ENCODE measurements at regions not wholly inside any gene's neighbourhood (a gene's known extent, or its start where the extent isn't known, plus 50 kb on each side); places are given as distances from the start of the nearest gene placed in this dataset.

GRCh38 chr4:1553365-1553764 is 130.7 kb downstream of the FAM53A start:
- no peak overlapping the region for H3K4me3 ChIP-seq (ENCODE audit: insufficient read depth, low read length, poor library complexity, severe bottlenecking)
- no peaks in the 10 kb centered on the region for H3K36me3 ChIP-seq (ENCODE audit: low read length)
- H3K9me2 ChIP-seq (replicated peaks; ENCODE audit: insufficient read depth, low read length), result no peaks in the 10 kb centered on the region
- H3K27me3 ChIP-seq (ENCODE audit: low read length), result no peaks in the 10 kb centered on the region
- no peak for TF ChIP-seq EZH2phosphoT487 (conservative IDR thresholded peaks at IDR 0.05; ENCODE audit: low read length)
- TF ChIP-seq CTCF (IDR thresholded peaks at IDR 0.05; ENCODE audit: insufficient read depth, low read length, poor library complexity, severe bottlenecking), result no peak
- H2AFZ ChIP-seq (ENCODE audit: low read depth, low read length, severe bottlenecking), result no peak overlapping the region
- no peak overlapping the region for H3K4me2 ChIP-seq (ENCODE audit: low read depth, low read length, poor library complexity, severe bottlenecking)
- H3K79me2 ChIP-seq (ENCODE audit: insufficient read depth, low read length), result no peaks in the 10 kb centered on the region
- H3K27ac ChIP-seq (ENCODE audit: low read depth, low read length), result no peak overlapping the region
- no peak overlapping the region for H3K9ac ChIP-seq (ENCODE audit: low read length)
- no peaks in the 10 kb centered on the region for H4K20me1 ChIP-seq (ENCODE audit: low read depth, low read length)
- H3F3A ChIP-seq (ENCODE audit: insufficient read depth), result no peaks in the 10 kb centered on the region
- H3K9me3 ChIP-seq (ENCODE audit: insufficient read depth, low read length), result no peaks in the 10 kb centered on the region

- Histone ChIP-seq H3K9me3 (ENCODE audit: insufficient read depth, low read length) (no peaks in the 10 kb centered on the region), H4K20me1 (ENCODE audit: low read depth, low read length) (no peaks in the 10 kb centered on the region), H3K9me2 (replicated peaks; ENCODE audit: insufficient read depth, low read length) (no peaks in the 10 kb centered on the region), H3K9ac (ENCODE audit: low read length) (no peak overlapping the region), H2AFZ (ENCODE audit: low read depth, low read length, severe bottlenecking) (no peak overlapping the region), H3K36me3 (ENCODE audit: low read length) (no peaks in the 10 kb centered on the region), H3F3A (ENCODE audit: insufficient read depth) (no peaks in the 10 kb centered on the region), H3K79me2 (ENCODE audit: insufficient read depth, low read length) (no peaks in the 10 kb centered on the region), H3K27ac (ENCODE audit: low read depth, low read length) (no peak overlapping the region), H3K27me3 (ENCODE audit: low read length) (no peaks in the 10 kb centered on the region), H3K4me2 (ENCODE audit: low read depth, low read length, poor library complexity, severe bottlenecking) (no peak overlapping the region), H3K4me3 (ENCODE audit: insufficient read depth, low read length, poor library complexity, severe bottlenecking) (no peak overlapping the region)
- TF ChIP-seq EZH2phosphoT487 (conservative IDR thresholded peaks at IDR 0.05; ENCODE audit: low read length) (no peak), CTCF (IDR thresholded peaks at IDR 0.05; ENCODE audit: insufficient read depth, low read length, poor library complexity, severe bottlenecking) (no peak)
Measured at GRCh38 chr4:1552451-1552850, 131.7 kb downstream of the FAM53A start.

GRCh38 chr4:1551211-1551610 is 132.9 kb downstream of the FAM53A start:
- no peaks in the 10 kb centered on the region for H3K9me2 ChIP-seq (replicated peaks; ENCODE audit: insufficient read depth, low read length)
- TF ChIP-seq CTCF (IDR thresholded peaks at IDR 0.05; ENCODE audit: insufficient read depth, low read length, poor library complexity, severe bottlenecking) (no peak), EZH2phosphoT487 (conservative IDR thresholded peaks at IDR 0.05; ENCODE audit: low read length) (no peak)

More at GRCh38 chr4:1551211-1551610, 132.9 kb downstream of the FAM53A start:
- H3K27ac ChIP-seq (ENCODE audit: low read depth, low read length), result no peak overlapping the region
- H3K4me3 ChIP-seq (ENCODE audit: insufficient read depth, low read length, poor library complexity, severe bottlenecking), result no peak overlapping the region
- no peak overlapping the region for H2AFZ ChIP-seq (ENCODE audit: low read depth, low read length, severe bottlenecking)
- H3K36me3 ChIP-seq (ENCODE audit: low read length), result no peaks in the 10 kb centered on the region
- no peaks in the 10 kb centered on the region for H3K9me3 ChIP-seq (ENCODE audit: insufficient read depth, low read length)
- H4K20me1 ChIP-seq (ENCODE audit: low read depth, low read length), result no peaks in the 10 kb centered on the region
- no peaks in the 10 kb centered on the region for H3F3A ChIP-seq (ENCODE audit: insufficient read depth)
- no peak overlapping the region for H3K4me2 ChIP-seq (ENCODE audit: low read depth, low read length, poor library complexity, severe bottlenecking)
- H3K27me3 ChIP-seq (ENCODE audit: low read length), result no peaks in the 10 kb centered on the region
- no peak overlapping the region for H3K9ac ChIP-seq (ENCODE audit: low read length)
- H3K79me2 ChIP-seq (ENCODE audit: insufficient read depth, low read length), result no peaks in the 10 kb centered on the region
